ENCODE measurements at regions not wholly inside any gene's neighbourhood (a gene's known extent, or its start where the extent isn't known, plus 50 kb on each side); places are given as distances from the start of the nearest gene placed in this dataset.

- no peaks in the 10 kb centered on the region for H3K79me2 ChIP-seq (replicated peaks; ENCODE audit: insufficient read depth)
- no peak for TF ChIP-seq ZNF114 (CRISPR knock-in tag; IDR thresholded peaks at IDR 0.05)
- no peak for TF ChIP-seq EZH2phosphoT487 (IDR thresholded peaks at IDR 0.05; ENCODE audit: unreplicated experiment)
- no peak for TF ChIP-seq POLR2AphosphoS5 (IDR thresholded peaks at IDR 0.05; ENCODE audit: low read depth)
- TF ChIP-seq NANOG (IDR thresholded peaks at IDR 0.05; ENCODE audit: borderline replicate concordance): no peak
- TF ChIP-seq STAT1 (IDR thresholded peaks at IDR 0.05; ENCODE audit: unreplicated experiment): no peak
- no peak for TF ChIP-seq CREB1 (CRISPR knock-in tag; IDR thresholded peaks at IDR 0.05; ENCODE audit: low read depth)
- H3K4me1 Mint-ChIP-seq: no peaks in the 10 kb centered on the region
- H3K27me3 ChIP-seq (ENCODE audit: insufficient read depth): no peaks in the 10 kb centered on the region
- no peaks in the 10 kb centered on the region for H3F3A ChIP-seq (replicated peaks; ENCODE audit: low read depth)
- peaks cover 2% of the 10 kb centered on the region for H3K27me3 Mint-ChIP-seq (ENCODE audit: insufficient read depth, low read depth, poor library complexity)
- no peak overlapping the region for H3K27ac ChIP-seq (ENCODE audit: low read depth)
- H3K36me3 Mint-ChIP-seq (ENCODE audit: low read depth): peaks cover 38% of the 10 kb centered on the region
- no peak overlapping the region for H2AFZ ChIP-seq
- H3K27ac Mint-ChIP-seq: no peak overlapping the region
- H3K4me3 ChIP-seq: no peak overlapping the region
- H4K20me1 ChIP-seq (replicated peaks; ENCODE audit: insufficient read depth): no peaks in the 10 kb centered on the region
- no peak overlapping the region for H3K4me3 Mint-ChIP-seq
- ATAC-seq: no peak
- no peak for DNase-seq (ENCODE audit: low spot score)
- peaks cover 3% of the 10 kb centered on the region; the same call in 1 of the 2 replicates for H3K36me3 ChIP-seq (ENCODE audit: insufficient read depth)
- no peaks in the 10 kb centered on the region for H3K4me1 ChIP-seq (ENCODE audit: insufficient read depth)
- H3K9me2 ChIP-seq (ENCODE audit: insufficient read depth): no peaks in the 10 kb centered on the region
- H3K4me2 ChIP-seq: no peak overlapping the region
- H3K9me3 Mint-ChIP-seq: peaks cover 97% of the 10 kb centered on the region
Measured at GRCh38 chr20:55271371-55271770, 733.9 kb downstream of the CBLN4 start.

GRCh38 chr20:55269913-55270312 lies 735.4 kb downstream of the CBLN4 start:
- no peaks in the 10 kb centered on the region for H3F3A ChIP-seq (replicated peaks; ENCODE audit: low read depth)
- no peaks in the 10 kb centered on the region for H3K27me3 ChIP-seq (ENCODE audit: insufficient read depth)
- H3K4me3 ChIP-seq: no peak overlapping the region
- no peak overlapping the region for H3K4me2 ChIP-seq
- H3K4me1 ChIP-seq (ENCODE audit: insufficient read depth): no peaks in the 10 kb centered on the region
- Mint-ChIP-seq H3K4me3 (no peak overlapping the region), H3K36me3 (ENCODE audit: low read depth) (peaks cover 47% of the 10 kb centered on the region), H3K27ac (no peak overlapping the region), H3K27me3 (ENCODE audit: insufficient read depth, low read depth, poor library complexity) (peaks cover 2% of the 10 kb centered on the region), H3K4me1 (no peaks in the 10 kb centered on the region), H3K9me3 (peaks cover 97% of the 10 kb centered on the region)
- H3K9me2 ChIP-seq (ENCODE audit: insufficient read depth): no peaks in the 10 kb centered on the region
- no peak overlapping the region for H2AFZ ChIP-seq
- peaks cover 3% of the 10 kb centered on the region; the same call in 1 of the 2 replicates for H3K36me3 ChIP-seq (ENCODE audit: insufficient read depth)
- no peak overlapping the region for H3K27ac ChIP-seq (ENCODE audit: low read depth)
- no peaks in the 10 kb centered on the region for H3K79me2 ChIP-seq (replicated peaks; ENCODE audit: insufficient read depth)
- TF ChIP-seq NANOG (IDR thresholded peaks at IDR 0.05; ENCODE audit: borderline replicate concordance) (no peak), CREB1 (CRISPR knock-in tag; IDR thresholded peaks at IDR 0.05; ENCODE audit: low read depth) (no peak), POLR2AphosphoS5 (IDR thresholded peaks at IDR 0.05; ENCODE audit: low read depth) (no peak), EZH2 (IDR thresholded peaks at IDR 0.05; ENCODE audit: low read depth, unreplicated experiment) (no peak), ZNF114 (CRISPR knock-in tag; IDR thresholded peaks at IDR 0.05) (no peak), ZNF331 (CRISPR knock-in tag; IDR thresholded peaks at IDR 0.05; ENCODE audit: low read depth) (no peak), REST (IDR thresholded peaks at IDR 0.05; ENCODE audit: unreplicated experiment) (no peak)
- TF ChIP-seq, protein P1, sequence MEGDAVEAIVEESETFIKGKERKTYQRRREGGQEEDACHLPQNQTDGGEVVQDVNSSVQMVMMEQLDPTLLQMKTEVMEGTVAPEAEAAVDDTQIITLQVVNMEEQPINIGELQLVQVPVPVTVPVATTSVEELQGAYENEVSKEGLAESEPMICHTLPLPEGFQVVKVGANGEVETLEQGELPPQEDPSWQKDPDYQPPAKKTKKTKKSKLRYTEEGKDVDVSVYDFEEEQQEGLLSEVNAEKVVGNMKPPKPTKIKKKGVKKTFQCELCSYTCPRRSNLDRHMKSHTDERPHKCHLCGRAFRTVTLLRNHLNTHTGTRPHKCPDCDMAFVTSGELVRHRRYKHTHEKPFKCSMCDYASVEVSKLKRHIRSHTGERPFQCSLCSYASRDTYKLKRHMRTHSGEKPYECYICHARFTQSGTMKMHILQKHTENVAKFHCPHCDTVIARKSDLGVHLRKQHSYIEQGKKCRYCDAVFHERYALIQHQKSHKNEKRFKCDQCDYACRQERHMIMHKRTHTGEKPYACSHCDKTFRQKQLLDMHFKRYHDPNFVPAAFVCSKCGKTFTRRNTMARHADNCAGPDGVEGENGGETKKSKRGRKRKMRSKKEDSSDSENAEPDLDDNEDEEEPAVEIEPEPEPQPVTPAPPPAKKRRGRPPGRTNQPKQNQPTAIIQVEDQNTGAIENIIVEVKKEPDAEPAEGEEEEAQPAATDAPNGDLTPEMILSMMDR (conservative IDR thresholded peaks at IDR 0.05; ENCODE audit: low read depth in 2 of 2): no peak
- TF ChIP-seq, protein P2, sequence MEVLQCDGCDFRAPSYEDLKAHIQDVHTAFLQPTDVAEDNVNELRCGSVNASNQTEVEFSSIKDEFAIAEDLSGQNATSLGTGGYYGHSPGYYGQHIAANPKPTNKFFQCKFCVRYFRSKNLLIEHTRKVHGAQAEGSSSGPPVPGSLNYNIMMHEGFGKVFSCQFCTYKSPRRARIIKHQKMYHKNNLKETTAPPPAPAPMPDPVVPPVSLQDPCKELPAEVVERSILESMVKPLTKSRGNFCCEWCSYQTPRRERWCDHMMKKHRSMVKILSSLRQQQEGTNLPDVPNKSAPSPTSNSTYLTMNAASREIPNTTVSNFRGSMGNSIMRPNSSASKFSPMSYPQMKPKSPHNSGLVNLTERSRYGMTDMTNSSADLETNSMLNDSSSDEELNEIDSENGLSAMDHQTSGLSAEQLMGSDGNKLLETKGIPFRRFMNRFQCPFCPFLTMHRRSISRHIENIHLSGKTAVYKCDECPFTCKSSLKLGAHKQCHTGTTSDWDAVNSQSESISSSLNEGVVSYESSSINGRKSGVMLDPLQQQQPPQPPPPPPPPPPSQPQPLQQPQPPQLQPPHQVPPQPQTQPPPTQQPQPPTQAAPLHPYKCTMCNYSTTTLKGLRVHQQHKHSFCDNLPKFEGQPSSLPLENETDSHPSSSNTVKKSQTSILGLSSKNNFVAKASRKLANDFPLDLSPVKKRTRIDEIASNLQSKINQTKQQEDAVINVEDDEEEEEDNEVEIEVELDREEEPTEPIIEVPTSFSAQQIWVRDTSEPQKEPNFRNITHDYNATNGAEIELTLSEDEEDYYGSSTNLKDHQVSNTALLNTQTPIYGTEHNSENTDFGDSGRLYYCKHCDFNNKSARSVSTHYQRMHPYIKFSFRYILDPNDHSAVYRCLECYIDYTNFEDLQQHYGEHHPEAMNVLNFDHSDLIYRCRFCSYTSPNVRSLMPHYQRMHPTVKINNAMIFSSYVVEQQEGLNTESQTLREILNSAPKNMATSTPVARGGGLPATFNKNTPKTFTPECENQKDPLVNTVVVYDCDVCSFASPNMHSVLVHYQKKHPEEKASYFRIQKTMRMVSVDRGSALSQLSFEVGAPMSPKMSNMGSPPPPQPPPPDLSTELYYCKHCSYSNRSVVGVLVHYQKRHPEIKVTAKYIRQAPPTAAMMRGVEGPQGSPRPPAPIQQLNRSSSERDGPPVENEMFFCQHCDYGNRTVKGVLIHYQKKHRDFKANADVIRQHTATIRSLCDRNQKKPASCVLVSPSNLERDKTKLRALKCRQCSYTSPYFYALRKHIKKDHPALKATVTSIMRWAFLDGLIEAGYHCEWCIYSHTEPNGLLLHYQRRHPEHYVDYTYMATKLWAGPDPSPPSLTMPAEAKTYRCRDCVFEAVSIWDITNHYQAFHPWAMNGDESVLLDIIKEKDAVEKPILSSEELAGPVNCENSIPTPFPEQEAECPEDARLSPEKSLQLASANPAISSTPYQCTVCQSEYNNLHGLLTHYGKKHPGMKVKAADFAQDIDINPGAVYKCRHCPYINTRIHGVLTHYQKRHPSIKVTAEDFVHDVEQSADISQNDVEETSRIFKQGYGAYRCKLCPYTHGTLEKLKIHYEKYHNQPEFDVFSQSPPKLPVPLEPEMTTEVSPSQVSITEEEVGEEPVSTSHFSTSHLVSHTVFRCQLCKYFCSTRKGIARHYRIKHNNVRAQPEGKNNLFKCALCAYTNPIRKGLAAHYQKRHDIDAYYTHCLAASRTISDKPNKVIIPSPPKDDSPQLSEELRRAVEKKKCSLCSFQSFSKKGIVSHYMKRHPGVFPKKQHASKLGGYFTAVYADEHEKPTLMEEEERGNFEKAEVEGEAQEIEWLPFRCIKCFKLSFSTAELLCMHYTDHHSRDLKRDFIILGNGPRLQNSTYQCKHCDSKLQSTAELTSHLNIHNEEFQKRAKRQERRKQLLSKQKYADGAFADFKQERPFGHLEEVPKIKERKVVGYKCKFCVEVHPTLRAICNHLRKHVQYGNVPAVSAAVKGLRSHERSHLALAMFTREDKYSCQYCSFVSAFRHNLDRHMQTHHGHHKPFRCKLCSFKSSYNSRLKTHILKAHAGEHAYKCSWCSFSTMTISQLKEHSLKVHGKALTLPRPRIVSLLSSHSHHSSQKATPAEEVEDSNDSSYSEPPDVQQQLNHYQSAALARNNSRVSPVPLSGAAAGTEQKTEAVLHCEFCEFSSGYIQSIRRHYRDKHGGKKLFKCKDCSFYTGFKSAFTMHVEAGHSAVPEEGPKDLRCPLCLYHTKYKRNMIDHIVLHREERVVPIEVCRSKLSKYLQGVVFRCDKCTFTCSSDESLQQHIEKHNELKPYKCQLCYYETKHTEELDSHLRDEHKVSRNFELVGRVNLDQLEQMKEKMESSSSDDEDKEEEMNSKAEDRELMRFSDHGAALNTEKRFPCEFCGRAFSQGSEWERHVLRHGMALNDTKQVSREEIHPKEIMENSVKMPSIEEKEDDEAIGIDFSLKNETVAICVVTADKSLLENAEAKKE (CRISPR knock-in tag; IDR thresholded peaks at IDR 0.05): no peak
- ATAC-seq (no peak), DNase-seq (ENCODE audit: low spot score) (no peak)
- H4K20me1 ChIP-seq (replicated peaks; ENCODE audit: insufficient read depth): no peaks in the 10 kb centered on the region

All from GM23338 (cell line).